IMR-90 (cell line): ENCODE measurements at regions not wholly inside any gene's neighbourhood (a gene's known extent, or its start where the extent isn't known, plus 50 kb on each side); places are given as distances from the start of the nearest gene placed in this dataset.

Source experiments
- ATAC-seq: fragments of 200-7000 bp; cut with Tn5 transposase; 2 replicates; pipeline ENCODE4 v1.9.1; 2020; ENCODE audit warnings: low read depth, mild to moderate bottlenecking, moderate library complexity
- BruUV-seq: library from RNA; stranded (reverse); fragments of 400-500 nt; replicated peaks from 2 replicates; lab custom pipeline; 2021; lab: Mats Ljungman, UMichigan
- CTCF ChIA-PET: fragments of 300-600 bp; formaldehyde crosslinking; extraction: SDS; loops from one replicate; lab custom pipeline; 2021; ENCODE audit warnings: antibody characterized with exemption; lab: Yijun Ruan, JAX
- POLR2A ChIA-PET: fragments of 300-600 bp; sonication (Branson Sonifier 250); formaldehyde crosslinking; loops from one replicate; lab custom pipeline; 2022; ENCODE audit warnings: antibody characterized with exemption; ENCODE audit not compliant: unreplicated experiment; lab: Charles Lee
- DNase-seq: peaks from one replicate; pipeline ENCODE4 v3.0.0; 2013
- H2AFZ ChIP-seq: replicated peaks from 2 replicates; pipeline ENCODE3; 2013; ENCODE audit warnings: low read length, mild to moderate bottlenecking; ENCODE audit not compliant: poor library complexity
- H2AK5ac ChIP-seq: 2 replicates; pipeline ENCODE4 v1.6.1; 2013; ENCODE audit warnings: low read depth, low read length, inconsistent platforms
- H2AK9ac ChIP-seq: replicated peaks from 2 replicates; pipeline ENCODE3; 2013; ENCODE audit warnings: mild to moderate bottlenecking, low read depth, low read length, moderate library complexity; ENCODE audit not compliant: poor library complexity
- H2BK120ac ChIP-seq: 2 replicates; pipeline ENCODE4 v1.6.1; 2013; ENCODE audit warnings: low read depth, low read length, inconsistent platforms
- H2BK15ac ChIP-seq: 3 replicates; pipeline ENCODE4 v1.6.1; 2013; ENCODE audit warnings: low read depth, low read length, inconsistent platforms
- H2BK20ac ChIP-seq: 2 replicates; pipeline ENCODE4 v1.6.1; 2013; ENCODE audit warnings: low read depth, mild to moderate bottlenecking, inconsistent platforms, low read length, moderate library complexity
- H2BK5ac ChIP-seq: 2 replicates; pipeline ENCODE4 v1.6.1; 2013; ENCODE audit warnings: mild to moderate bottlenecking, low read depth, low read length, inconsistent platforms; ENCODE audit not compliant: poor library complexity, severe bottlenecking
- H3K14ac ChIP-seq: replicated peaks from 2 replicates; pipeline ENCODE4 v1.6.1; 2013; ENCODE audit warnings: low read depth, low read length, inconsistent platforms
- H3K18ac ChIP-seq: 2 replicates; pipeline ENCODE4 v1.6.1; 2013; ENCODE audit warnings: low read depth, low read length, control low read depth
- H3K23ac ChIP-seq: 2 replicates; pipeline ENCODE4 v1.6.1; 2013; ENCODE audit warnings: low read depth, low read length, inconsistent platforms
- H3K27ac ChIP-seq: 2 replicates; pipeline ENCODE4 v1.5.1; 2013; ENCODE audit warnings: mild to moderate bottlenecking, control low read depth, low read length; ENCODE audit not compliant: insufficient read depth
- H3K27me3 ChIP-seq: 2 replicates; pipeline ENCODE4 v1.6.1; 2013; ENCODE audit warnings: low read length; ENCODE audit not compliant: control insufficient read depth, insufficient read depth
- H3K36me3 ChIP-seq: 2 replicates; pipeline ENCODE4 v1.6.1; 2013; ENCODE audit warnings: low read length, mixed read lengths; ENCODE audit not compliant: control insufficient read depth, insufficient read depth
- H3K4ac ChIP-seq: 2 replicates; pipeline ENCODE4 v1.6.1; 2013; ENCODE audit warnings: low read depth, low read length, inconsistent platforms
- H3K4me1 ChIP-seq: 2 replicates; pipeline ENCODE4 v1.6.1; 2013; ENCODE audit warnings: low read length, mixed read lengths; ENCODE audit not compliant: control insufficient read depth, insufficient read depth
- H3K4me2 ChIP-seq: 2 replicates; pipeline ENCODE4 v1.6.1; 2013; ENCODE audit warnings: low read depth, mild to moderate bottlenecking, control low read depth, low read length, moderate library complexity
- H3K4me3 ChIP-seq: 2 replicates; pipeline ENCODE4 v1.5.1; 2013; ENCODE audit warnings: low read depth, mild to moderate bottlenecking, control low read depth, low read length, moderate library complexity; ENCODE audit not compliant: insufficient read depth
- H3K56ac ChIP-seq: 2 replicates; pipeline ENCODE4 v1.6.1; 2013; ENCODE audit warnings: low read length, inconsistent platforms; ENCODE audit not compliant: insufficient read depth; ENCODE audit errors: extremely low read depth
- H3K79me1 ChIP-seq, 2 experiments: 2 replicates each; pipeline ENCODE4 v1.6.1; 2013; ENCODE audit warnings: low read length in 2 of 2, inconsistent platforms in 1 of 2, low read depth in 1 of 2
- H3K9ac ChIP-seq: 2 replicates; pipeline ENCODE4 v1.6.1; 2013; ENCODE audit warnings: low read depth, low read length, control low read depth
- H3K9me1 ChIP-seq: 2 replicates; pipeline ENCODE4 v1.6.1; 2013; ENCODE audit warnings: low read length, inconsistent platforms; ENCODE audit not compliant: insufficient read depth
- H3K9me3 ChIP-seq: 2 replicates; pipeline ENCODE4 v1.6.1; 2013; ENCODE audit warnings: low read length; ENCODE audit not compliant: control insufficient read depth, insufficient read depth
- H4K20me1 ChIP-seq: 2 replicates; pipeline ENCODE4 v1.6.1; 2013; ENCODE audit warnings: low read length, inconsistent platforms; ENCODE audit not compliant: insufficient read depth
- H4K5ac ChIP-seq: 2 replicates; pipeline ENCODE4 v1.6.1; 2013; ENCODE audit warnings: mild to moderate bottlenecking, low read depth, low read length, control low read depth
- H4K8ac ChIP-seq, 2 experiments: 2 replicates each; pipeline ENCODE4 v1.6.1; 2013; ENCODE audit warnings: low read depth in 2 of 2, low read length in 2 of 2, control low read depth in 1 of 2, inconsistent platforms in 1 of 2
- H4K91ac ChIP-seq: 2 replicates; pipeline ENCODE4 v1.6.1; 2013; ENCODE audit warnings: low read depth, low read length, inconsistent platforms; ENCODE audit not compliant: insufficient read depth
- BHLHE40 ChIP-seq: fragments of 150-350 bp; IDR thresholded peaks from 2 replicates; pipeline ENCODE4 v1.6.1; 2016; ENCODE audit warnings: mild to moderate bottlenecking, low read depth, low read length
- CEBPB ChIP-seq: IDR thresholded peaks from 2 replicates; pipeline ENCODE4 v1.6.1; 2012; ENCODE audit warnings: low read depth, low read length, improper control_type of control experiment
- CHD1 ChIP-seq: IDR thresholded peaks from 2 replicates; pipeline ENCODE4 v1.6.1; 2012; ENCODE audit warnings: low read depth, low read length, improper control_type of control experiment
- CTCF ChIP-seq: conservative IDR thresholded peaks from 2 replicates; pipeline ENCODE4 v1.5.1; 2012; ENCODE audit warnings: mild to moderate bottlenecking, low read depth, low read length, improper control_type of control experiment
- ELK1 ChIP-seq: fragments of 150-350 bp; IDR thresholded peaks from 2 replicates; pipeline ENCODE4 v1.6.1; 2016; ENCODE audit warnings: low read depth, mild to moderate bottlenecking, low read length, moderate library complexity, borderline replicate concordance
- FOS ChIP-seq: fragments of 150-350 bp; IDR thresholded peaks from 2 replicates; pipeline ENCODE4 v1.6.1; 2016; ENCODE audit warnings: low read depth, low read length
- MAFK ChIP-seq: IDR thresholded peaks from 2 replicates; pipeline ENCODE4 v1.6.1; 2012; ENCODE audit warnings: low read depth, low read length, improper control_type of control experiment
- MAZ ChIP-seq: IDR thresholded peaks from 2 replicates; pipeline ENCODE4 v1.6.1; 2012; ENCODE audit warnings: low read depth, mild to moderate bottlenecking, low read length, improper control_type of control experiment, moderate library complexity, borderline replicate concordance
- MXI1 ChIP-seq: IDR thresholded peaks from 2 replicates; pipeline ENCODE4 v1.6.1; 2012; ENCODE audit warnings: low read depth, mild to moderate bottlenecking, low read length, moderate library complexity, borderline replicate concordance
- NFE2L2 ChIP-seq: fragments of 150-350 bp; IDR thresholded peaks from 2 replicates; pipeline ENCODE4 v1.6.1; 2016; ENCODE audit warnings: low read depth, mild to moderate bottlenecking, low read length
- POLR2A ChIP-seq: IDR thresholded peaks from 2 replicates; pipeline ENCODE4 v1.6.1; 2012; ENCODE audit warnings: mild to moderate bottlenecking, low read depth, low read length
- RAD21 ChIP-seq: IDR thresholded peaks from 2 replicates; pipeline ENCODE4 v1.6.1; 2012; ENCODE audit warnings: low read length, improper control_type of control experiment
- RCOR1 ChIP-seq: IDR thresholded peaks from 2 replicates; pipeline ENCODE4 v1.6.1; 2012; ENCODE audit warnings: mild to moderate bottlenecking, low read length, improper control_type of control experiment; ENCODE audit not compliant: insufficient replicate concordance
- RFX5 ChIP-seq: IDR thresholded peaks from 2 replicates; pipeline ENCODE4 v1.8.0; 2012; ENCODE audit warnings: low read depth, mild to moderate bottlenecking, low read length, moderate library complexity
- SMC3 ChIP-seq: fragments of 150-350 bp; IDR thresholded peaks from 2 replicates; pipeline ENCODE4 v1.6.1; 2016; ENCODE audit warnings: low read depth, mild to moderate bottlenecking, antibody characterized with exemption, low read length, moderate library complexity
- USF2 ChIP-seq: fragments of 150-350 bp; IDR thresholded peaks from 2 replicates; pipeline ENCODE4 v1.6.1; 2017; ENCODE audit warnings: mild to moderate bottlenecking, antibody characterized with exemption, low read length, low read depth
- WGBS, 2 experiments: methylation state at CpG; one replicate each; pipeline versions ENCODE4 v1.1.5 to v1.1.7; 2013; ENCODE audit warnings: missing lambda C conversion rate in 2 of 2; ENCODE audit not compliant: insufficient read length in 1 of 2; ENCODE audit errors: extremely low coverage in 2 of 2; 5-methylcytosine and 5-hydroxymethylcytosine counted together
- dilution Hi-C: fragments of 300-500 bp; cut with HindIII; formaldehyde crosslinking; loops from one replicate; pipeline ENCODE4 v1.14.3; 2018; ENCODE audit warnings: low sequenced_read_pairs; ENCODE audit not compliant: unreplicated experiment
- in situ Hi-C: fragments of 300-500 bp; cut with MboI; formaldehyde crosslinking; loops from 3 replicates; pipeline ENCODE4 v1.14.3; 2019; ENCODE audit warnings: low sequenced_read_pairs, inconsistent platforms, mixed read lengths
- intact Hi-C: fragments of 100-400 bp; cut with micrococcal nuclease; formaldehyde crosslinking; loops from 2 replicates; pipeline ENCODE4 v1.10.0; 2022

- Histone ChIP-seq H3K79me1 (no peaks in the 10 kb centered on the region), H3K36me3 (no peaks in the 10 kb centered on the region), H2BK20ac (no peak overlapping the region), H2AK5ac (no peak overlapping the region), H2AK9ac (no peak overlapping the region), H3K18ac (no peak overlapping the region), H2BK120ac (no peak overlapping the region; the same call in 1 of the 2 replicates), H3K4me3 (no peak overlapping the region), H4K5ac (no peak overlapping the region), H3K27me3 (no peaks in the 10 kb centered on the region), H2BK15ac (no peak overlapping the region), H3K56ac (no peak overlapping the region), H3K9ac (no peak overlapping the region), H3K14ac (no peak overlapping the region), H3K4me1 (peaks cover 8% of the 10 kb centered on the region), H3K23ac (no peak overlapping the region), H3K9me1 (peaks cover 4% of the 10 kb centered on the region), H4K20me1 (no peaks in the 10 kb centered on the region), H3K4ac (no peak overlapping the region), H3K27ac (no peak overlapping the region), H4K8ac (no peak overlapping the region), H2AFZ (no peak overlapping the region), H3K4me2 (no peak overlapping the region), H4K91ac (no peak overlapping the region), H2BK5ac (no peak overlapping the region), H3K9me3 (no peaks in the 10 kb centered on the region)
- ATAC-seq (no peak), DNase-seq (no peak)
- ChIA-PET POLR2A (no interaction called here), CTCF (interaction anchor here (0.6 kb wide), 1 partner anchor 914 kb away, joined by 5 read pairs; no protein-coding TSS in a partner anchor)
- TF ChIP-seq MAZ (no peak), CTCF (no peak), CEBPB (no peak), RCOR1 (no peak), FOS (no peak), ELK1 (no peak), MXI1 (no peak), USF2 (no peak), SMC3 (no peak), NFE2L2 (no peak), BHLHE40 (no peak), POLR2A (no peak), CHD1 (no peak), RAD21 (no peak), RFX5 (no peak), MAFK (no peak)
- dilution Hi-C loops: no loop called here
- in situ Hi-C loops: no loop called here
- intact Hi-C loops: no loop called here
- no TSS peak for BruUV-seq
- 93% methylated on average over 2 of the region's 3 CpGs; no CpG with 5 or more reads in 1 of the 2 experiments for WGBS, 2 experiments
These were observed 182.6 kb downstream of the SUCNR1 start for GRCh38 chr3:152056073-152056472.
